ENCODE measurements at regions not wholly inside any gene's neighbourhood (a gene's known extent, or its start where the extent isn't known, plus 50 kb on each side); places are given as distances from the start of the nearest gene placed in this dataset.

DNA sequence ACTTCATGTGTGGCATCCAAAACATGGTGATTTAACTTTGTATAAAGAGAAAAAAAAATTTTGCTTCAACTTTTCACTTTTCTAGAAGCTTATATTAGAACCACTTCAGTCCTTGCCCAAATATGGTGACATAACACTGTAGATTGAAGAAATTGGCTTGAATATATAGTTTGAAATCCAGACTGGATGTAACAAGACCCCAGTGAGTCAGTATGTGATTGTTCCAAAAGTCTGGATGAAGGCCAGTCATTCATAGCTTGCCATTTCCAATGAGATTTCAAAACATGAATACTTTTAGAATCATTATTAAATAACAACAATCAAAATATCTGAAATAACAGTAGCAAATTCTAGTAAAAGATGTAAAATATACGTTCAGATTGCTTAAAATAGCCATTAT is 104.8 kb upstream of the FN1 start:
- no peak for FAIRE-seq
- POLR2A ChIA-PET = no interaction called here
- Histone ChIP-seq H3K79me2 (ENCODE audit: control insufficient read depth, insufficient read depth, low read length) (no peaks in the 10 kb centered on the region), H3K9me1 (ENCODE audit: control insufficient read depth, insufficient read depth, low read length) (no peaks in the 10 kb centered on the region), H3K27ac (ENCODE audit: extremely low read depth, low read depth, low read length) (no peak overlapping the region), H3K27me3 (ENCODE audit: control insufficient read depth in 2 of 2, insufficient read depth in 2 of 2, low read length in 2 of 2) (no peaks in the 10 kb centered on the region), H3K9ac (ENCODE audit: insufficient read depth in 1 of 2, low read depth in 2 of 2, low read length in 2 of 2) (no peak overlapping the region), H3K4me2 (ENCODE audit: insufficient read depth, low read length) (no peak overlapping the region), H3K36me3 (ENCODE audit: control insufficient read depth, insufficient read depth, low read length) (no peaks in the 10 kb centered on the region), H3K9me3 (replicated peaks; ENCODE audit: control insufficient read depth, insufficient read depth, low read depth, low read length) (no peaks in the 10 kb centered on the region), H4K20me1 (replicated peaks; ENCODE audit: control insufficient read depth, insufficient read depth, low read length) (no peaks in the 10 kb centered on the region), H3K4me3 (no peak overlapping the region), H2AFZ (ENCODE audit: low read depth, low read length) (no peak overlapping the region), H3K4me1 (replicated peaks in 1 of 2; ENCODE audit: control insufficient read depth in 2 of 2, insufficient read depth in 2 of 2, low read length in 2 of 2) (no peaks in the 10 kb centered on the region)
- TF ChIP-seq, protein P1, sequence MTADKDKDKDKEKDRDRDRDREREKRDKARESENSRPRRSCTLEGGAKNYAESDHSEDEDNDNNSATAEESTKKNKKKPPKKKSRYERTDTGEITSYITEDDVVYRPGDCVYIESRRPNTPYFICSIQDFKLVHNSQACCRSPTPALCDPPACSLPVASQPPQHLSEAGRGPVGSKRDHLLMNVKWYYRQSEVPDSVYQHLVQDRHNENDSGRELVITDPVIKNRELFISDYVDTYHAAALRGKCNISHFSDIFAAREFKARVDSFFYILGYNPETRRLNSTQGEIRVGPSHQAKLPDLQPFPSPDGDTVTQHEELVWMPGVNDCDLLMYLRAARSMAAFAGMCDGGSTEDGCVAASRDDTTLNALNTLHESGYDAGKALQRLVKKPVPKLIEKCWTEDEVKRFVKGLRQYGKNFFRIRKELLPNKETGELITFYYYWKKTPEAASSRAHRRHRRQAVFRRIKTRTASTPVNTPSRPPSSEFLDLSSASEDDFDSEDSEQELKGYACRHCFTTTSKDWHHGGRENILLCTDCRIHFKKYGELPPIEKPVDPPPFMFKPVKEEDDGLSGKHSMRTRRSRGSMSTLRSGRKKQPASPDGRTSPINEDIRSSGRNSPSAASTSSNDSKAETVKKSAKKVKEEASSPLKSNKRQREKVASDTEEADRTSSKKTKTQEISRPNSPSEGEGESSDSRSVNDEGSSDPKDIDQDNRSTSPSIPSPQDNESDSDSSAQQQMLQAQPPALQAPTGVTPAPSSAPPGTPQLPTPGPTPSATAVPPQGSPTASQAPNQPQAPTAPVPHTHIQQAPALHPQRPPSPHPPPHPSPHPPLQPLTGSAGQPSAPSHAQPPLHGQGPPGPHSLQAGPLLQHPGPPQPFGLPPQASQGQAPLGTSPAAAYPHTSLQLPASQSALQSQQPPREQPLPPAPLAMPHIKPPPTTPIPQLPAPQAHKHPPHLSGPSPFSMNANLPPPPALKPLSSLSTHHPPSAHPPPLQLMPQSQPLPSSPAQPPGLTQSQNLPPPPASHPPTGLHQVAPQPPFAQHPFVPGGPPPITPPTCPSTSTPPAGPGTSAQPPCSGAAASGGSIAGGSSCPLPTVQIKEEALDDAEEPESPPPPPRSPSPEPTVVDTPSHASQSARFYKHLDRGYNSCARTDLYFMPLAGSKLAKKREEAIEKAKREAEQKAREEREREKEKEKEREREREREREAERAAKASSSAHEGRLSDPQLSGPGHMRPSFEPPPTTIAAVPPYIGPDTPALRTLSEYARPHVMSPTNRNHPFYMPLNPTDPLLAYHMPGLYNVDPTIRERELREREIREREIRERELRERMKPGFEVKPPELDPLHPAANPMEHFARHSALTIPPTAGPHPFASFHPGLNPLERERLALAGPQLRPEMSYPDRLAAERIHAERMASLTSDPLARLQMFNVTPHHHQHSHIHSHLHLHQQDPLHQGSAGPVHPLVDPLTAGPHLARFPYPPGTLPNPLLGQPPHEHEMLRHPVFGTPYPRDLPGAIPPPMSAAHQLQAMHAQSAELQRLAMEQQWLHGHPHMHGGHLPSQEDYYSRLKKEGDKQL (CRISPR knock-in tag; IDR thresholded peaks at IDR 0.05; ENCODE audit: borderline replicate concordance) = no peak
- no peak for TF ChIP-seq HNRNPLL (IDR thresholded peaks at IDR 0.05; ENCODE audit: low read depth, low read length, poor library complexity, severe bottlenecking)
- no peak for TF ChIP-seq ZNF165 (CRISPR knock-in tag; IDR thresholded peaks at IDR 0.05; ENCODE audit: borderline replicate concordance)
- no peak for TF ChIP-seq ZNF347 (CRISPR knock-in tag; IDR thresholded peaks at IDR 0.05; ENCODE audit: low read depth)
- TF ChIP-seq, protein P2, sequence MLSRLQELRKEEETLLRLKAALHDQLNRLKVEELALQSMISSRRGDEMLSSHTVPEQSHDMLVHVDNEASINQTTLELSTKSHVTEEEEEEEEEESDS (CRISPR knock-in tag; IDR thresholded peaks at IDR 0.05) = no peak
- in situ Hi-C loops (cut with MboI) (no loop called here), intact Hi-C loops (cut with micrococcal nuclease) (no loop called here)
- 0% methylated on average over 1 of the region's 1 CpG for WGBS (ENCODE audit: insufficient coverage, low coverage, missing lambda C conversion rate)
- BruUV-seq (replicated peaks) = no TSS peak
- CTCF ChIA-PET (ENCODE audit: low intra/inter-chr PET ratio) = no interaction called here
- no peak for DNase-seq (ENCODE audit: extremely low read depth in 1 of 4, low spot score in 3 of 4)
- no peak for ATAC-seq
